ENCODE measurements at regions not wholly inside any gene's neighbourhood (a gene's known extent, or its start where the extent isn't known, plus 50 kb on each side); places are given as distances from the start of the nearest gene placed in this dataset.

DNA sequence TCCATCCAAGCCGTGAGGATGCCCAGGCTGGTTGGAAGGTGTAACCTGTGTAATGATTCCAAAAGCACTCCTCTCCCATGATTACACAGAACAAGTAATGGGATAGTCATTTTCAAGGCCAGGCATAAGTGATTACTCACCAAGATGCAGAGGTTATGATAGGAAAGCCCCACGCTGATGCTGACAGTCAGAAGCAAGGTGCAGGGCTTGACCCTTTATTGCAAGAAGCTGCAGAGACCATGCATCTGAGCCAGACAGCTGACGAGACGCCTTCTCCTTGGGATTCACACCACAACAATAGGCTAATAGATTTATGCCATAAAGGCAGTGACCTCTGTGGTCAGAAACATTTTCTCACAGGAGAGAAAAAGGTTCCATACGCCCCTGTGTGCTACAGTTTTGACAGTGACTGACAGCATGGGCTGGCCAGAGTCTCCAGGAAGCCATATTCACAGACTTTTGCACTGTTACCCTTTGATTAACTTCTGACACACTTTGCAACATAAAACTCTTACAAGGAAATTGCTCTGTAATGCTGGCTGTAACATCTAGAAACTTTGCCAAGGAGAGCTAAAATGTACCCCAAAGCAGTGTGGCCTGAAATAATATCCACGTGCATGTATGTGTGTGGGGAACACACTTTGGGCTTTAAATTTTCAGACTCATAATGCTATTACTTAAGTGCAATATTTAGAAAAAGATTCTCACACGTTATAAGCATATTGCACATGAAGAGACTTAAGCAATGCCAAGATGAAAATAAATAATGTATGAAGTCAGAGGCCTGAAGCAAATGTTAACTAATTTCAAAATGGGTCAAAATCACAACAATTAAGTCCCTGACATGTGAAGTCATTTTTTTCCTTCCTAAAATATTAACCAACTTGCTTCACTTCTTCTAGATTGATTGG lies 1079.0 kb upstream of the TENM4 start:
- DNase-seq (ENCODE audit: low read depth), result no peak

DNA sequence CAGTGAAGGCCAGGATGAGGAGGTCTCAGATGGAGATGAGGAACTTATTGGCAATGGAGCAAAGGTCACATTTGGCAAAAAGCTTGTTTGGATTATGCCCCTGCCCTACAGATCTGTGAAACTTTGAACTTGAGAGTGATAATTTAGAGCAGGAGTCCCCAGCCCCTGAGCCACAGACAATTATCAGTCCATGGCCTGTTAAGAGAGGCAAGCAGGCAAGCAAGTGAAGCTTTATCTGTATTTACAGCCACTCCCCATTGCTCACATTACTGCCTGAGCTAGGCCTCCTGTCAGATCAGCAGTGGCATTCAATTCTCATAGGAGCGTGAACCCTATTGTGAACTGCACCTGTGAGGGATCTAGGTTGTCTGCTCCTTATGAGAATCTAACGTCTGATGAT lies 1076.9 kb upstream of the TENM4 start:
- DNase-seq (ENCODE audit: low read depth), result no peak

DNA sequence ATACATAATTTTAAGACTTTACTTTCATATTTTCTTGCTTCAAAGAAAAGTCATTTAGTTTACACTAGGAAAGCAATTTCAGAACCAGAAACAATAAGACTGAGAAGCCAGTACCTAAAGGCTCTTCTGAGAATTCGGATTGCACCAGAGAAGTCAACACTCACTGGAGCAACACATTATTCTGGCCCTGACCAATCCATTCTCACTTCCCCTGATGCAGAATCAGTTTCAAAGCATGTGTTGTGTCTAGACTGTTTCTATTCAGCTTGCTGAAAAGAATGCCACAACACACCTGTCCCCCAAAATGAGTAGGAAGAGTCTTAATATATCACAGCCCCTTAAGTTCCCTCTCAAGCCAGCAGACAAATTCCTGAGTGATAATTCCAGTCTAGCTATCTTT lies 1074.3 kb upstream of the TENM4 start:
- no peak for DNase-seq (ENCODE audit: low read depth)

DNA sequence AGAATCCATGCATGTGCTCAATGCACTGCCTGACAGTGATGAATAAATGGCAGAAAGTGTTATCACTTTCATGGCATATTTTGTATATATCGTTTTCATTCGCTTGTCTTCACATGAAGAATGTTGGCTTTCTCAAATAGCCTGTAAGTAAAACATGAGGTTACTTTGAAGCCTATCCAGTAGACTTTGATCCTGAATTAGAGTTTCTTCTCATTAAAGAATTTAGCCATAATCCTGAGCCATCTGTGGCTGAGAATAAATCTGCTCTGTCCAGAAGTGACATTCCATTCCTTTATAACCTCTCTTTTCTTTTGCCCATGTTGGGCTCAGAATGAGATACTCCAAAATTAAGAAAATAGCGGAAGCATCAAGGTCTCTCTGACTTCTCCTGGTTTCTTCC lies 1071.7 kb upstream of the TENM4 start:
- no peak for DNase-seq (ENCODE audit: low read depth)

DNA sequence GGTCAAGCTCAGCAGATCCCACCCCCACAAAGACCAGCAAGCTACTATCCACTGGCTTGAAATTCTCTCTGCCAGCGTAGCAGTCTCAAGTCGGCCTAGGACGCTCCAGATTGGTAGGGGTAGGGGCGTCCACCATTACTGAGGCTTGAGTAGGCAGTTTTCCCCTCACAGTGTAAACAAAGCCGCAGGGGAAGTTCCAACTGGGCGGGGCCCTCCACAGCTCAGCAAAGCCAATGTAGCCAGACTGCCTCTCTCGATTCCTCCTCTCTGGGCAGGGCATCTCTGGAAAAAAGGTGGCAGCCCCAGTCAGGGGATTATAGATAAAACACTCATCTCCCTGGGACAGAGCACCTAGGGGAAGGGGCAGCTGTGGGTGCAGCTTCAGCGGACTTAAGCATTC lies 1064.9 kb upstream of the TENM4 start:
- no peak for DNase-seq (ENCODE audit: low read depth)

DNA sequence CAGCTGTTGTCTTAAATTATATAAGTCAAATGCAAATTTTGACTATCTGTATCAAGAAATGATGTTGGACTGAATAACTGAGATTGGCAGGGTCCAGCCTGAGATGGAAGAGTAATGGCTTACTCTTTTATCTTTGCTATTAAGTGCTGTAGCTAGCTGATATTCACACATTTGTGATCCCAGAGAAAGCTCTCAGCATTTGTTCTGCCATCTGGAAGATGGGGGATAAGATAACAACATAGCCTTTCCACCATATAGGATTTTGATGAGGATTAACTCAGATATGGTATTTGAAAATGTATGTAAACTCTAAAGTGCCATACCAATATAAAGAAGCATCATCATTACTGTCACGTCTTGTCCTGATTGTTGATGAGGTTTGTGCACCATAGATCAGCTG lies 1063.2 kb upstream of the TENM4 start:
- no peak for DNase-seq (ENCODE audit: low read depth)

DNA sequence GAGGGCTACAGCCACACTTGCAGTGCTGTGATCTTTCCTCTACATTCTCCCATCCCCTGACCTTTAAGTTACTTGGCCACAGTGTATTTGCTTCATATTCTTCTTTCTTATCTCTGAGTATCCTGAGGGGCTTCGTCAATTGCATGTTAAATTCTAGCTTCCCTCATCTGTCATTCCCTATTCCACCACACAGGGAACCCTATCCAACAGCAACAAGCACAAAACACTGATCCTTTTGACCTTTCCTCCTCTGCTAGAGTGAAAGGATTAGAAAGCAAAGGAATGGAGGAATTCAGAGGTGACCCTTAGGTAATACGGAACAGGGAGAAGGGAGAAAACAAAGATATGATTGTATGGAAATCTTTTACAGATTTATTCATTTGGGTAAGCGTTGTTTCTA lies 1061.7 kb upstream of the TENM4 start:
- no peak for DNase-seq (ENCODE audit: low read depth)

DNA sequence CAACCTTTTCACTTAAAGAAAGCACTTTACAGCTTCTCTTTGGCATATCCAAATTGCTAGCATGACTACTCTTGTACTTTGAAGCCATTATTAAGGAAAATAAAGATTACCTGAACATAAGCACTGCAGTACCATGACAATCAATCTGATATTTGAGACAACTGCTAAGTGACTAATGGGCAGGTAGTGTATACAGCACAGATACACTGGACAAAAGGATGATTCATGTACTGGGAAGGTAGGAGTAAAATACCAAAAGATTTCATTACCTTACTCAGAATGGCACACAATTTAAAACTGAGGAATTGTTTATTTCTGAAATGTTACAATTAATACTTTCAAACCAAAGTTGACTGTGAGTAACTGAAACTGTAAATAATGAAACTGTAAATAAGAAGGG lies 1054.3 kb upstream of the TENM4 start:
- no peak for DNase-seq (ENCODE audit: low read depth)

DNA sequence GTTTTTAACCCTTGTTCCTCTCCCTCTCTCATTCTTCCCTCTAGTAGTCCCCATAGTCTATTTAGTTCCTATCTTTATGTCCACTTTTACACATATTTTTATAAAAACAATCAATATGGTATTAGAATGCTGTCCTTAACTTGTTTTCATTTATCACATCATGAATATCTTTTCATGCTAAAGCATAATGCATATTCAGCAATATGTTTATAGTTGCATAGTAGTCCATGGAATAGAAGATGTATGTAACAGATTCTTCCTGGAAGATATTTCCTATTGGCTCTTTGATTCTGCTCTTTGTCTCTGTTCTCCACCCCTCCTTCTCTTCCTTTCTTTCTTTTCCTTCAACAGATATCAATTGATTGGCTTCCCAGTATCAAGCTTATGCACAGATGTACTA lies 1047.1 kb upstream of the TENM4 start:
- no peak for DNase-seq (ENCODE audit: low read depth)

DNA sequence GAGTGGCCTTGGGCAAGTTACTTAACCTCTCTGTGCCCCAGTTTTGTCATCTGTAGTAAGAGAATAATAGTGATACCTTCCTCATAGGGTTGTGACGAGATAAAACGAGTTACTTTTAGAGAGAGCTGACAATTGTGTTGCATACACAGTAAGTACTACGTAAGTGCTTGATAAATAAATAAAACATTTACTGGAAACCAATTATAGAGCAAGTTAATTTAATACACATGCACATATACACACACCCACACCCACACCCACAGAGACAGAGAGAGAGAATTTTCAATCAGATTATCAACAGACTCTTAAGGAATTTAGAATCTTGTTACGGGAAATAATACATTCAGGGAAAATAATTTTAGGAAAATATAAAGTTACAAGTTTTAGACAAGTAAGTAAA lies 1045.8 kb upstream of the TENM4 start:
- no peak for DNase-seq (ENCODE audit: low read depth)

DNA sequence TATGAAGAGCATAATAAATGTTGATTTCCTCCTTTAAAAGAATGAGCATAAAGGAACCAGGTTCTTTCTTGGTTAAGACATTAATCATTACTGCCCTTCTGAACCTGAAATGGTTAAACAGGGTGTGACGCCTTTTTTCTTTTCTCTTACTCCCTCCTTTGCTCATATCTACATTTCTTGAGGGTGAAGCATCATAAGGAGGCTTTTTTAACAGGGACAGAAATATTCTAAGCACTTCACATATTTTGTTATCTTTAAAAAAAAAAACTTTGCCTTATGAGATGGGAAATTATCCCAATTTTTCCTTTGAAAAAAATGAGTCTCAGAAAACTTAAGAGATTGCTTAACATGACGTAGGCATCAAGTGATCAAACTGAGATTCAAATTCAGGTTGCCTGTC lies 1036.3 kb upstream of the TENM4 start:
- no peak for DNase-seq (ENCODE audit: low read depth)

DNA sequence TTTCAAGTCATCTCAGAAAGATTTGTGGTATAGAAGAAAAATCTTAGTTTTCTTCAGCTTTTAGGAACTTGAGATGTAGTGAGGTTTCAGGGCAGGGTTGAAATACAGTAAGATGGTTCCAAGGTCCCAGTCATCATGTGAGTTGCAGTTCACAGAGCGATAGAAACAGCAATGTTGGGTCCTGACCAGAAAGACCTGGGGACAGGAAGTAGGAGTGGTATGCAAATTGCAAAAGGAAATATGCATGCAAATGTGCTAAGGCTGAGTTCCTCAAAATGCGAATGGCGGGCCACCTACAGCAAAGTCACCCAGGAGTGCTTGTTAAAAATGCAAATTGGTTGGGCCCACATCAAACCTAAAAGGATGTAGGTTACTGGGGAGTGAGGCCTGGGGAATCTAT lies 1032.7 kb upstream of the TENM4 start:
- DNase-seq (ENCODE audit: low read depth), result no peak

DNA sequence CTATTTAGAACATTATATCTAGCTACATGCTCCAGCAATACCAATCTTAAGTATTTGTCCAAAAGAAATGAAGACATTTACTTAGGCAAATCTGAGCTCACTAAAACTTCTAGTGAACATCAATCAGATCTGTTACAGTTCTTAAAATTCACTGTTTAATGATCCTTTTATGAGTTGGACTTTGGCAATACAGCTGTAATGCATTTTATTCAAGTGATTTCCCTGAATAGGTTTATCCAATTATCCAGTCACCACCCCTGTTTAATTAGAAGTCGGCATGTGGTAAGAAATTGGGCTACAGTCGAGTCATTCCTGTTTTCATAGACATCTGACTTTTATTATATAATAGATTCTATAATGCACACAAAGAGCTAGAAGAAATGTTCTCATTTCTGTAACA lies 1029.0 kb upstream of the TENM4 start:
- DNase-seq (ENCODE audit: low read depth), result no peak

DNA sequence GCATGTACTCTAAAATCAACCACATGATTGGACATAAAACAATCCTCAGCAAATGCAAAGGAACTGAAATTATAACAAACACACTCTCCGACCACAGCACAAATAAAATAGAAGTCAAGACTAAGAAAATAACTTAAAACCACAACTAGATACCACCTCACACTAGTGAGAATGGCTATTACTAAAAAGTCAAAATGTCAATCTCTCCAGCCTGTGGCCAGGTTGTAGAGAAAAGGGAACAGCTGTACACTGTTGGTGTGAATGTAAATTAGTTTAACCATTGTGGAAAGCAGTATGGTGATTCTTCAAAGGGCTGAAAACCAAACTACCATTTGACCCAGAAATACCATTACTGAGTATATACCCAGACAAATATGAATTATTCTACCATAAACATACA lies 1025.7 kb upstream of the TENM4 start:
- DNase-seq (ENCODE audit: low read depth), result no peak

DNA sequence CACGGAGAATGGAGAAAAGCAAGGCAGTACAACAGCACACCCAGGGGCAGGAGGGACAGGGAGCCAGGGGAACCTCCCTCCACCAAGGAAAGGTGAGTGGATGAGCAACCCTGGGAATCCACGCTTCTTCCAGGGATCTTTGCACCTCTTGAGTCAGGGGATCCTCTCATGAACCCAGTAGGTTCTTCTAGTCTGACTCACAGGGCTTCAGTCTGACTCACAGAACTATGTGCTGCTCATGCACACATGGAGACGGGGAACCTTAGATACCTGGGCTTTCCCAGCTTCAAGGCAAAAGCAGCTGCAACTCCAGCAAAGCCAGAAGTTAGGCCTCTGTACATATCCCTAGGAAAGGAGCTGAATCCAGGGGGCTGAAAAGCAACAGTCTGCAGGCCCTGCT lies 1021.4 kb upstream of the TENM4 start:
- no peak for DNase-seq (ENCODE audit: low read depth)

DNA sequence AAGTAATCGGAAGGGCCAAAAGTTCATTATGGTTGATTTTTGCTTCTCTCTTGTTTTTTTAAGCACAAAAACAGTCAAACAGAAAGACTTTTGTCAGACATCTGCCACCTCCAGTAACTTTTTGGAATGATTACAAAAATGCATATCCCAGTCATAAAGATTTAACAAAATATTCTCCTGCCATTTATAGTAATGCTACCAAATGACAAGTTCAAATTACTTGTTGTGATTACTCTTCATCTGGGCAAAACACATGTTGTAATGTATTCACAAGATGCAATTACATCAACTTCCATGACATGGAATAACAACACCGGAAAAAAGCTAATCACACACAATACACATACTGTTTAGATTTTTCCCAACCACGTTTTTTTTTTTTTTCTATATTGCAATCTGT lies 1017.5 kb upstream of the TENM4 start:
- DNase-seq (ENCODE audit: low read depth), result no peak

DNA sequence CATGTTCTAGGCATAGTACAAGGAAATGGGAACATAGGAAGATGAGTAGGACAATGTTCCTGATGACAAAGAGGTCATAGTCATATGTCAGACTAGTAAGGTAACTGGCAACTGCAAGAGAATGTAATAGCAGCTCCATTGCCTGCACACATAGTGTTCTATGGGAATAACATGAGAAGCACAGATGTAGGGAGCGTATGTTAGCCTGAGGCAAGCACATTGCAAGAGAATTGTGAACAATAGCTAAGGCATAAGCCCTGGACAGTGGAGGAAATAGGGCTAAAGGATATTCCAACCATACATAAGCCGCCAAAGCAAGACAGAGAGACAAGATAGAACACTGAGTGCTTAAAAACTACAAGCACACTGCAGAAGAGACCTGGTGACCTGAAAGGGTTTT lies 1017.0 kb upstream of the TENM4 start:
- DNase-seq (ENCODE audit: low read depth), result no peak

DNA sequence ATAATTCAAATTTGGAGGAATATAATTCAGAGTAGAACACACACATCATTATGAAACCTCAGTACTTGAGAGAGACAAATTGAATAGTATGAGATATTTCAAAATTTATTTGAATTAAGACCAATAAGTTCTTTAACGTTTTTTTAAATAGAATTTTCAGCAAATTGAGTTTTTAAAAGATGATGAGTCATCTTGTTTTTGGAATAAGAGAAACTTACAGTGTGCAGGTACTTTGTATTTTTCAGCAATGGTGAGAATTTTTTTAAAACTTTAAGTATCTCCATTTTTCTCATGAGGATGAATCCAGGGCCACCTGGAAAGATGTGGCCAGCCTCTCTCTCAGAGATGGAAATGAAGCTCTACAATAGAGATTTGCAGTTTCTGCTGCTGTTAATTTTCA lies 1015.0 kb upstream of the TENM4 start:
- no peak for DNase-seq (ENCODE audit: low read depth)

DNA sequence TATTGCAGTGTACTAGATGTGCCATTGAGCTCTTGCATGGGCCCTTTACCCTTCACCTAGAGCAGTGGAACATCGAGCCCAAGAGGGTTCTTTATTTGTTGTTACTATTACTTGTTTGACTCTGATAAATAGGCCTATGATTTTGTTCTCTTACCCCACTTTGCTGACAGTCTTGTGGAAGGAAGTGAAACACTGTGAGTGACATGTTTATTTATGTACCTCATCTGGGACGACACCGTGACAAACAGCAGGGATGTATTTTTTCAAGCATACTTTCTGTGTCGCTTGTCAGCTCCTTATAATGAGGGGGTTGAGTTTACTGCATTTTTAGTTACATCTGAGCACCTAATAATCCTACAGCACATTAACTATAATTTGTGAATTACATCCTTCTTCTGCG lies 1010.3 kb upstream of the TENM4 start:
- no peak for DNase-seq (ENCODE audit: low read depth)

DNA sequence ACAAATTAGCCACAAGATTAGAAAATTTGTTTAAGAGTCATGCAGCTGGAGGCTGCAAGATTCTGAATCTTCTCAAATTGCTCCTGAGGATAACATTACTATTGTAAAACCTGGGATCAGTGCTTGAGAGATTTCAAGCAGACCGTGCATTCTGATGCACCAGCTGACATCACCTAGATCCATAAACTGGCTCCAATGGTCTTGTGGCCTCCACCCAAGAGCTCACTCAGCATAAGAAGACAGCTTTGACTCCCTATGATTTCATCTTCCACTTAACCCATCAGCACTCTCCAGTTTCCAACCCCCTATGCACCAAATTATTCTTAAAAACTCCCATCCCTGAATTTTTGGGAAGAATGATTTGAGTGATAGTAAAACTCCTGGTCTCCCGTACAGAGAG lies 1007.9 kb upstream of the TENM4 start:
- DNase-seq (ENCODE audit: low read depth), result no peak

DNA sequence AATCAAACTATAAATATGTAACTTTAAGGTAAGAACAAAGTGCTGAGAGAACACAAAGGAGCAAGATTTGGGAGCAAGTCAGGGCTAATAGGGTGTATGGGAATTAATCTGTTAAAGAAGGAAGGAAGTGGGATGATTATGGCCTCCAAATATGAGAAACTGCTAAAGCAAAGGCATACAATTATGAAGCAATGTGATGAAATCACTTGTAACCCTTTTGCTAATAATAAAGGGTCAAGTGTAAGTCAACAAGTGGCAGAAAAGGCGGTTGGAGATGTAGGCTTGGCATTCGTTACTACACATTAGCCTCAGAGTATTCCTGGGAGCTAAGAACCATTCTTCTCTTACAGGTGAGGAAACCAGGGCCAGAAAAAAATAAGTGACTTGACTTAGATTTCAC lies 1002.3 kb upstream of the TENM4 start:
- no peak for DNase-seq (ENCODE audit: low read depth)

DNA sequence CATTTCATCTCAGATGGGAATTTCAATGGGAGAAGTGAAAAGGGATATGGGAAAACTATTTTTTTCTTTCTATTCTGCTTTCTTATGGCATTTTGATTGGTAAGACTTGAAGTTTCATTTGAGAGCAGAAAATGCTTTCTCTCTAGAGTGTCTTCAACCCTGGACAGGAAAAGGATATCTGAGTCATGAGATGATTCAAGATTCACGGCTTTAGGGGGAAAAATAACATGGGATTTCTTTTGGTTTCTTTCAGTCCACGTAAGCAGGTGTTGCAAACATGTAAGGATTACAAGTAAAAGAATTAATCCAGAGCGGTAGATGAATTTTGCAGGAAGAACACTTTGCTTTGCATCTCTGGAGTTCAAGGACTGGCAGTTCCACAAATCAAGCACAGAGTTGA lies 1001.0 kb upstream of the TENM4 start:
- no peak for DNase-seq (ENCODE audit: low read depth)

DNA sequence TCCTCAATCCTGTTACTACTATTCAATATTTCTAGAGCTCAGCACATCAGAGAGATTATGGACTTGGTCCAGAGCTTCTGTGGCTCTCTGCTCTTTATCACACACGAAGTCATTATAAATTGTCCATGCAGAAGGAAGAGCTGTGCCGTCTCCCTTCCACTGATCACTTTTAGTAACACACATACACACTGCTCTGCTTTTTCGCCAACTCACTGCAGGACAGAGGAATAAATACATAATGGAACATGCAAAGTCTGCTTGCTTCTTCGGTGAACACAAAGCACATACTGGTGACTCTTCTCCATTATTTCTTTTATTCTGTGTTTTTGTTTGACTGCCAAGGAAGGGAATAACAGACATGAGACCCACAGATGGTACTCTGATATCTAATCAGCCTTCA lies 1000.0 kb upstream of the TENM4 start:
- DNase-seq (ENCODE audit: low read depth), result no peak

DNA sequence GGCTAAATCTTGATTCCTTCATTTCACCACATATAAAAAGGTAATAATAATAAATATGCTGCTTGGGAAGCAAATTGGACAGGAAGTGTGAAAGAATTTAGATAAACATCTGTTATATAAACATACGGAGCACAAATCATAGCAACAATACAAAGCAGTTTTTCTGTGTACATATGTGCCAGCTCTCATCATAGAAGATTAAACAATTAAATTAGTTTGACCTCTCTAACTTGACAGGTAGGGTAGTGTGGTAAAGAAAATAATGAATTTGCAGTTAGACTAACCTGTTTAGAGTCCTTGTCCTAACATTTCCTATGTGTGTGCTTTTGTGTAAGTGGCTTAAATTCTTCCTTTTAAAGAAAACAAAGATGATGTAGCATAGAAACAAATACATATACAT lies 995.7 kb upstream of the TENM4 start:
- DNase-seq (ENCODE audit: low read depth), result no peak
